Sigmoid colon (tissue), 3 donors: ENCODE measurements at regions not wholly inside any gene's neighbourhood (a gene's known extent, or its start where the extent isn't known, plus 50 kb on each side); places are given as distances from the start of the nearest gene placed in this dataset.

Source experiments
- CTCF ChIP-seq, 4 experiments: fragments of 450-650 bp in 3 of 4; fragments of 200-600 bp in 1 of 4; IDR thresholded peaks; one replicate each; pipeline ENCODE4 v1.5.1; 2016 to 2019; ENCODE audit warnings: antibody characterized with exemption in 4 of 4, mild to moderate bottlenecking in 3 of 4, moderate library complexity in 2 of 4
- POLR2A ChIP-seq, 2 donors: fragments of 450-650 bp; IDR thresholded peaks; one replicate each; pipeline ENCODE4 v1.6.1; 2016; ENCODE audit warnings: antibody characterized with exemption in 2 of 2, mild to moderate bottlenecking in 2 of 2, moderate library complexity in 2 of 2

GRCh38 chr7:121697731-121698316, 175.1 kb upstream of the PTPRZ1 start:
- TF ChIP-seq CTCF (IDR thresholded peaks at IDR 0.05) (no peak), POLR2A (IDR thresholded peaks at IDR 0.05) (no peak)
